ENCODE measurements at regions not wholly inside any gene's neighbourhood (a gene's known extent, or its start where the extent isn't known, plus 50 kb on each side); places are given as distances from the start of the nearest gene placed in this dataset.

DNA sequence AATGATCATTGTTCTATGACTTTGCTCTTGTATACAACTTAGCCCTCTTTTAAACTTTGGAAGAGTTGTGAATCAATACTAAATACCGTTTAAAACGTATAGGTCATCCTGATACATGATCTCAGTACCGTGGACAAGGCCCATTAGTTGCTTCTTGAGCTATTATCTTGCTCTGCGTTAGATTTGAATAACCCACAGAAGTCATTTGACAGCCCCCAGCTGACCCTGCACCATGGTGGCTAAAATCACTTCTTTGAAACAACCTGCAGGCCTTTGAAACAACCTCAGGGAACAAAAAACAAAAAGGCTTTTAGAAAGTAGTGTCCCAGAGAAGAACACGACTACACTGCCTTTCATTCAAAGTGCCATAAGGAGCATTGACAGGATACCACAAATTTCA lies 473.0 kb upstream of the ADGRL2 start:
- Histone ChIP-seq H4K20me1 (ENCODE audit: insufficient read depth, low read length) (no peaks in the 10 kb centered on the region), H3K36me3 (ENCODE audit: insufficient read depth, low read length) (no peaks in the 10 kb centered on the region), H3K9ac (ENCODE audit: low read length) (no peak overlapping the region), H2AFZ (ENCODE audit: low read length) (no peak overlapping the region), H3K9me3 (ENCODE audit: low read length) (no peaks in the 10 kb centered on the region), H3K9me2 (ENCODE audit: low read depth, low read length) (no peaks in the 10 kb centered on the region), H3K79me2 (ENCODE audit: insufficient read depth, low read length) (no peaks in the 10 kb centered on the region), H3K27ac (ENCODE audit: low read depth, low read length, poor library complexity, severe bottlenecking) (no peak overlapping the region), H3K4me1 (ENCODE audit: insufficient read depth, low read length, severe bottlenecking) (no peaks in the 10 kb centered on the region), H3K4me2 (ENCODE audit: low read length) (no peak overlapping the region), H3F3A (ENCODE audit: insufficient read depth, low read length) (no peaks in the 10 kb centered on the region), H3K27me3 (ENCODE audit: insufficient read depth, low read length) (no peaks in the 10 kb centered on the region), H3K4me3 (ENCODE audit: low read depth, low read length, poor library complexity, severe bottlenecking) (no peak overlapping the region)
- TF ChIP-seq, protein P1, sequence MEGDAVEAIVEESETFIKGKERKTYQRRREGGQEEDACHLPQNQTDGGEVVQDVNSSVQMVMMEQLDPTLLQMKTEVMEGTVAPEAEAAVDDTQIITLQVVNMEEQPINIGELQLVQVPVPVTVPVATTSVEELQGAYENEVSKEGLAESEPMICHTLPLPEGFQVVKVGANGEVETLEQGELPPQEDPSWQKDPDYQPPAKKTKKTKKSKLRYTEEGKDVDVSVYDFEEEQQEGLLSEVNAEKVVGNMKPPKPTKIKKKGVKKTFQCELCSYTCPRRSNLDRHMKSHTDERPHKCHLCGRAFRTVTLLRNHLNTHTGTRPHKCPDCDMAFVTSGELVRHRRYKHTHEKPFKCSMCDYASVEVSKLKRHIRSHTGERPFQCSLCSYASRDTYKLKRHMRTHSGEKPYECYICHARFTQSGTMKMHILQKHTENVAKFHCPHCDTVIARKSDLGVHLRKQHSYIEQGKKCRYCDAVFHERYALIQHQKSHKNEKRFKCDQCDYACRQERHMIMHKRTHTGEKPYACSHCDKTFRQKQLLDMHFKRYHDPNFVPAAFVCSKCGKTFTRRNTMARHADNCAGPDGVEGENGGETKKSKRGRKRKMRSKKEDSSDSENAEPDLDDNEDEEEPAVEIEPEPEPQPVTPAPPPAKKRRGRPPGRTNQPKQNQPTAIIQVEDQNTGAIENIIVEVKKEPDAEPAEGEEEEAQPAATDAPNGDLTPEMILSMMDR (IDR thresholded peaks at IDR 0.05; ENCODE audit: low read length), result no peak

DNA sequence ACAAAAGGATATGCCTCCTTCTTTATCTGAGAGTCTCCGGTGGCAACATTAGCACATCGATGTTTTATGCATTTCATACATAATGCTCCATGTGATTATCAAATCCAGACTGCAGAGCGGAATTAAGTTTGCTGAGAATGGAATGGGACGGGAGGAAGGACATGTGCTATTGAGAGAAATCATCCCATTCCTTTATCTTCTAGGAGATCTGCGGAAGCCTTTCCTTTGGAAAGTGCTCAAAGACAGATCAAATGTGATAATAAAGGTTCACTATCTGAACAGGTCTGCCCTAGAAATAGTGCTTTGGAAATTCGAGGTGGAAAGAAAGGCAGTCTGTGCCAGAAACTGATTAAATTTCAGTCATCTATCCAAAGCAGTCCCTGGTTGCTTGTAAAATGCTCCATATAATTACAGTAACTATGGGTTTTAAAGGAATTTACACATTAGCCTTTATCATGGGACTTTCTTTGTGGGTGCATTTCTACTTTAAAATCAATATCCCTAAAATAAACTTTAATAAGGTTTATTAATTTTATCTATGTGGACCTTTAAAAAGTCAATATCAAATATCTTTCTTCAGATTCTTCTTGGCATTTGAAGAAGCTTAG lies 473.5 kb upstream of the ADGRL2 start:
- Histone ChIP-seq H3K27ac (ENCODE audit: low read depth, low read length, poor library complexity, severe bottlenecking) (no peak overlapping the region), H4K20me1 (ENCODE audit: insufficient read depth, low read length) (no peaks in the 10 kb centered on the region), H3F3A (ENCODE audit: insufficient read depth, low read length) (no peaks in the 10 kb centered on the region), H3K9ac (ENCODE audit: low read length) (no peak overlapping the region), H3K9me3 (ENCODE audit: low read length) (no peaks in the 10 kb centered on the region), H3K4me2 (ENCODE audit: low read length) (no peak overlapping the region), H3K4me1 (ENCODE audit: insufficient read depth, low read length, severe bottlenecking) (no peaks in the 10 kb centered on the region), H3K79me2 (ENCODE audit: insufficient read depth, low read length) (no peaks in the 10 kb centered on the region), H3K27me3 (ENCODE audit: insufficient read depth, low read length) (no peaks in the 10 kb centered on the region), H3K36me3 (ENCODE audit: insufficient read depth, low read length) (no peaks in the 10 kb centered on the region), H3K9me2 (ENCODE audit: low read depth, low read length) (no peaks in the 10 kb centered on the region), H2AFZ (ENCODE audit: low read length) (no peak overlapping the region), H3K4me3 (ENCODE audit: low read depth, low read length, poor library complexity, severe bottlenecking) (no peak overlapping the region)
- TF ChIP-seq, protein P1 (IDR thresholded peaks at IDR 0.05; ENCODE audit: low read length), result no peak
- no peak for TF ChIP-seq EZH2 (IDR thresholded peaks at IDR 0.05; ENCODE audit: borderline replicate concordance, low read length)

DNA sequence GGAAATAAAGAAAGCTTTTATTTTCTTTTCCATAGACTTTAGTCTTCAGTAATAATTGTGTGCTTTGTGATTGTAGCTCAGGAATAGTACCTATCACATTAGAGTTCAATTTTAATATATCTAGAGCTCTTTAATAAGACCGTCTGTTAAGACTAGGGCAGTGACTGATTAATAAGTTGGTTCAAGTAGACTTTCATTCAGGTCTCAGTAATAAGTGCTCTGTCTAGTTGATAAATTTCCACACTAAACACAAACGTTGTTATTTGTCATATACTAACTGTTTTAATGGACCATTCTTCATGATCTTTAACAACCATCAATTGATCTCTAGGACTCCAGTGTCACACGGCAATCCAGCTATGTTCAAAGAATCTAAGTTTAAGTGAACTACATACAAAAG lies 474.5 kb upstream of the ADGRL2 start:
- TF ChIP-seq, protein P1 (IDR thresholded peaks at IDR 0.05; ENCODE audit: low read length), result no peak
- no peak for TF ChIP-seq EZH2 (IDR thresholded peaks at IDR 0.05; ENCODE audit: borderline replicate concordance, low read length)
- Histone ChIP-seq H3K9me2 (ENCODE audit: low read depth, low read length) (no peaks in the 10 kb centered on the region), H3K4me1 (ENCODE audit: insufficient read depth, low read length, severe bottlenecking) (no peaks in the 10 kb centered on the region), H3K27ac (ENCODE audit: low read depth, low read length, poor library complexity, severe bottlenecking) (no peak overlapping the region), H3K9ac (ENCODE audit: low read length) (no peak overlapping the region), H3K4me3 (ENCODE audit: low read depth, low read length, poor library complexity, severe bottlenecking) (no peak overlapping the region), H3K9me3 (ENCODE audit: low read length) (no peaks in the 10 kb centered on the region), H3K4me2 (ENCODE audit: low read length) (no peak overlapping the region), H3F3A (ENCODE audit: insufficient read depth, low read length) (no peaks in the 10 kb centered on the region), H3K27me3 (ENCODE audit: insufficient read depth, low read length) (no peaks in the 10 kb centered on the region), H3K79me2 (ENCODE audit: insufficient read depth, low read length) (no peaks in the 10 kb centered on the region), H3K36me3 (ENCODE audit: insufficient read depth, low read length) (no peaks in the 10 kb centered on the region), H2AFZ (ENCODE audit: low read length) (no peak overlapping the region), H4K20me1 (ENCODE audit: insufficient read depth, low read length) (no peaks in the 10 kb centered on the region)
